ENCODE measurements at regions not wholly inside any gene's neighbourhood (a gene's known extent, or its start where the extent isn't known, plus 50 kb on each side); places are given as distances from the start of the nearest gene placed in this dataset.

- TF ChIP-seq CTCF (IDR thresholded peaks at IDR 0.05; ENCODE audit: insufficient read depth, low read depth, low read length) = no peak
- TF ChIP-seq EZH2 (IDR thresholded peaks at IDR 0.05; ENCODE audit: insufficient read depth, low read length) = no peak
These were observed 200.8 kb downstream of the VRK1 start for GRCh38 chr14:96997996-96998395.

Data from astrocyte (in vitro differentiated cells and primary cell).